GM12872 (cell line): ENCODE measurements at regions not wholly inside any gene's neighbourhood (a gene's known extent, or its start where the extent isn't known, plus 50 kb on each side); places are given as distances from the start of the nearest gene placed in this dataset.

Experiments
- TF ChIP-seq, protein P1 (sequence below): IDR thresholded peaks from 3 replicates; pipeline ENCODE4 v1.5.1; 2011; ENCODE audit warnings: low read depth, mild to moderate bottlenecking, low read length, moderate library complexity; ENCODE audit not compliant: insufficient read depth

DNA sequence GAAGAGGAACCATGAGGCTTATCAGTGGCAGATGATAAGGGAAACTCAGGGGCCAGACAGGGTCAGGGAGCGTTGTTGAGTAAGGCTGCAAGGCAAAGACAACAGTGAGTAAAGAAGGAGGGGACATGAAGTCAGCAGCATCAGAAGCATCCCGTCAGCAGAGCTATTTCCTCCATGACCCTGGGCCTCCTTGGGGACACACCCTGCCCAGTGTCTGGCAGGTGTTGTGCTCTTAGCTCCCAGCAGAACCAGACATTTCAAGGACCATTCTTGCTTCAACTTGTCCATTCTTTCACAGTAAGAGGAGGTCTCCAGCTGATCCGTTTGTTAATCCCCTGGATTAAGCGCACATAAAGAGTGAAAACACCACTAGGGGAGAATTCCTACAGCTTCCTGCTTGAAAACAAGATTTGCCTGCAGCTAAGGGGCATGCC is 88.7 kb upstream of the MEIS1 start:
- TF ChIP-seq, protein P1, sequence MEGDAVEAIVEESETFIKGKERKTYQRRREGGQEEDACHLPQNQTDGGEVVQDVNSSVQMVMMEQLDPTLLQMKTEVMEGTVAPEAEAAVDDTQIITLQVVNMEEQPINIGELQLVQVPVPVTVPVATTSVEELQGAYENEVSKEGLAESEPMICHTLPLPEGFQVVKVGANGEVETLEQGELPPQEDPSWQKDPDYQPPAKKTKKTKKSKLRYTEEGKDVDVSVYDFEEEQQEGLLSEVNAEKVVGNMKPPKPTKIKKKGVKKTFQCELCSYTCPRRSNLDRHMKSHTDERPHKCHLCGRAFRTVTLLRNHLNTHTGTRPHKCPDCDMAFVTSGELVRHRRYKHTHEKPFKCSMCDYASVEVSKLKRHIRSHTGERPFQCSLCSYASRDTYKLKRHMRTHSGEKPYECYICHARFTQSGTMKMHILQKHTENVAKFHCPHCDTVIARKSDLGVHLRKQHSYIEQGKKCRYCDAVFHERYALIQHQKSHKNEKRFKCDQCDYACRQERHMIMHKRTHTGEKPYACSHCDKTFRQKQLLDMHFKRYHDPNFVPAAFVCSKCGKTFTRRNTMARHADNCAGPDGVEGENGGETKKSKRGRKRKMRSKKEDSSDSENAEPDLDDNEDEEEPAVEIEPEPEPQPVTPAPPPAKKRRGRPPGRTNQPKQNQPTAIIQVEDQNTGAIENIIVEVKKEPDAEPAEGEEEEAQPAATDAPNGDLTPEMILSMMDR, result no peak

DNA sequence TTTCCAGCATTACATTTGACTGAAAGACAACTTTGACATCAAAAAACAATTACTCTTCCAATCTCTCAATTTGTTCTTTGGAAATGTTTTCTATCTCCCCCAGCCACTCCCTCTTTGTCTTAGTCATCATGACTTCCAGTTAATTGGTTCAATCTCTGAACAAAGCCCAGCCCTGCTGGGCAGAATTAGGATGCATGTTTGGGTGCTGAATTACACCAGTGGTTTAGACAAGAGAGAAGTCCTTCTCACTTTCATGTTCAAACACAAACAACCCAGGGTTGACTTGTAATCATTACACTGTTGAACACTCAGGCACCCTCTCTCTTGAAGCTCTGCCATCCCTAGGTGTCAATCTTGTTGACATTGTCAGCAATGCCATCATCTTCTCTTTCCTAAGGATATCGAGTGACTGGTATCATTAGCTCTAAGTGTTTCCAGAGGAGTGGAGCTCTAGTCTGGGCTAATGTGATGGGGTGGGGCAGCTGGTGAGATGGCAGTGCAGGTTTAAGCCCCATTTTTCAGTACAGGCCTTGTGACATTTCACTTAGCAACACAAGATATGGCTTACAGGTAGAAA is 90.8 kb upstream of the MEIS1 start:
- TF ChIP-seq, protein P1, result no peak

DNA sequence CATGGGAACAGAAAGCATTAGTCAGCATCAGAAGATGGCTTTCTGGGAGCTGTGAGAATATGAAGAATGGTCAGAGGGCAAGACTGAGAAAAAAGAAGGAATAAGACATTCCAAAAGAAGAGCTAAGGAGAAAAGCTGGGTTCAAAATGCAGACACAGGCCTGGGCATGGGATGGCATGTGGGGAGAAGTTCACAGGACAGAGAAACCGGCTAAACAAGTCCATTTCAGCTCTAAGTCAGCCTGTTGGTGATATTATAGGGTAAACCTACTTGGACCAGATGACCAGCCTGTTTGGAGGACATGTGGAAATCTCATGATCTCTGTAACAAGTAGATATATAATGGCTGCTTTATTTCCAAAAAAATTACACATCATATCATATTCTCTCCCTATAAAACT is 91.7 kb upstream of the MEIS1 start:
- TF ChIP-seq, protein P1, result no peak

DNA sequence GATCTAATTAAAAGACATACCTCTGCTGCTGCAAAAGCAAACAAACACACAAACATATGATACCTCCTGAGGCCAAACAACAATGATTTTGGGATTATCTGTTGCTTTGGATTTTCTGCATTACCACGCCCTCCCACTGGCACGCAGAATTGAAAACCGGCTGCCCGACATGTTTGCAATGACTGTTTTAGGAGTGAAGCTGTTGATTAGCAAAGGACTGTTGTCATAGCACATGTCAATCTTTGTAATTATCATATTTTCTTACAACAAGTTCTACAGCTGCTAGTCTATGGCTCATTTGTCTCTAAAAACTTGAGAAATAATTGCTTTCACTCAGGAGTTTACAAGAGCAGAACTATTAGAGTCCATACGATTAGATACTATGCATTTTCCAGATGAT is 94.4 kb upstream of the MEIS1 start:
- TF ChIP-seq, protein P1, result no peak

DNA sequence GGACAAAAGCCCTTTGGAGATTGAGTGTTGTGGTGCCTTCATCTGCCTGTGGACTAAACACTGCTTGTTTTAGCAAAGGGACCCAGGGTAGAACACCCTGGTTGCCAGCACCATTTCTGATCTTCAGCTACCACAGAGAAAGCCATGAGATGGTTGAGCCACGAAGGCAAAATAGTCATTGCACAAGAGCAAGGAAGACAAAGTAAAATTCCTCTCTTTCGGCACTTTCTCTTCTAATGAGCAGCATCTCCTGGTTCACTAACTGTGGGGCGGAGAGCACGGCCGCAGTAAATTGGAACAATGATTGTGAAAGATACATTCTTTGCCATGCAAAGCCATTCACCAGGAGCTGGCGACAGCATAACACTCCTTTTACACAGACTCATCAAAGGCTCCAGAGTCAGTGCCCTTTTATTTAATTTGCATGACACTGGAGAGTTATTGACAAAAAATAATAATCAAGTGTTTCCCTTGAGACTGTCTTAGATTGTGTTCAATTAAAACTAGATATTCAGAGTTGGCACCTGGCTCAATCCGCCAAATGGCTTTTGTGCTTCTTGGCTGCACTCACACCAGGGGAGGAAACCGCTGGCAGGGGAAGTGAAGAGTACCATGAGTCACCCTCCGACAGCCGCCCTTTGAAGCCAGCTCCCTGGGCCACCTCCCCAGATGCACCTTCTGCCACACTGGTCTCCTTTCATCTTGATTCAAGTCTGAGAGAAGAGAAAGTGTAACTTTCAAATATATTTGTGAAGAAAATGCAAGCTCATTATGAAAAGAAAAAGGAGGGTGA is 100.5 kb upstream of the MEIS1 start:
- TF ChIP-seq, protein P1, result no peak

DNA sequence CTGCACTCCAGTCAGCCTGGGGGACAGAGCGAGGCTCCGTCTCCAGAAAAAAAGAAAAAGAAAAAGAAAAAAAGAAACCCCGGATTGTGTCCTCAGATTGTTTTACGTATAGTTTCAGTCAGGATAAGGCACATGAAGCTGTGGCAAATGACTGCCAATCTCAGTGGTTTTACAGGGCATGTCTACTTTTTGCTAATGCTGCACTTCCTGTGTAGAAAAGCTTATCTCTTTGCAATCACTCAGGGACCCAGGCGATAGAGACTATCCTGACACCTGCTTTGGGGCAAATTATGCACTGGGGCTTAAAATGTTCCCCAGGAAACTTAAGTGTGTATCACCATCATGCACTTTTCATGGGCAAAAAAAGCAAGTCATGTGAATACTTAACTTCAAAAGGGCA is 103.7 kb upstream of the MEIS1 start:
- TF ChIP-seq, protein P1, result no peak

DNA sequence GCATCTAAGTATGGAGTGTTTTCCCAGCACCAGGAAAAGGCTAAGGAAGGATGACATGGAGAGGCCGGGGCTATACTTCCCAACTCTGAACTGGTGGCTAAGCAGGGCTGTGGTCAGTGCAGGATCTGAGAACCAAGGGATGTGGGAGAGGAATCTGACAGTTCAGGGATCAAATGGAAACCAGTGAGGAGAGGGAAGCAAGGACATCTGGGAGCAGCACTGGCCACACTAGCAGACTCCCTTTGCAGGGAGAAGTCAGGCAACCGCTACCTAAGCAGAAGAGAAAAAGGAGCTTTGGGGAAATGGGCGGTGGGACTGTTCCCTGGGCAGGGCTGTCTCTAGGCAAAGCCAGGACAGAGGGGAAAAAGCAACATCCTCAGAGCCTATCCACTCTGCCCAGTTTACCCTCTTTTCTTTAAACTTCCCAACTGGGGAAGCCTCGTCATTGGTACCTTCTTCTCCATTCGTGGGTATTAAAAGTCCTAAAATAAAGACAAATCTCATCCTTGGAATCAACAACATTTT is 105.8 kb upstream of the MEIS1 start:
- TF ChIP-seq, protein P1, result no peak
